Loucy (cell line): ENCODE measurements at regions not wholly inside any gene's neighbourhood (a gene's known extent, or its start where the extent isn't known, plus 50 kb on each side); places are given as distances from the start of the nearest gene placed in this dataset.

Source experiments
- H2AFZ ChIP-seq: fragments of 200-600 bp; sonication (generic); 2 replicates; pipeline ENCODE4 v1.6.0; 2016; ENCODE audit warnings: antibody characterized with exemption, mild to moderate bottlenecking, low read length, moderate library complexity
- H3F3A ChIP-seq: fragments of 200-600 bp; 2 replicates; pipeline ENCODE4 v1.6.0; 2016; ENCODE audit warnings: antibody characterized with exemption, low read depth, mild to moderate bottlenecking
- H3K27me3 ChIP-seq: fragments of 200-600 bp; sonication (generic); 2 replicates; pipeline ENCODE4 v1.6.1; 2014; ENCODE audit warnings: low read length, mild to moderate bottlenecking; ENCODE audit not compliant: insufficient read depth, poor library complexity, severe bottlenecking
- H3K36me3 ChIP-seq: fragments of 200-600 bp; sonication (generic); 2 replicates; pipeline ENCODE4 v1.6.1; 2016; ENCODE audit warnings: low read length; ENCODE audit not compliant: insufficient read depth
- H3K4me1 ChIP-seq: fragments of 200-600 bp; sonication (generic); 2 replicates; pipeline ENCODE4 v1.5.1; 2014; ENCODE audit warnings: low read length, mild to moderate bottlenecking; ENCODE audit not compliant: insufficient read depth, poor library complexity, severe bottlenecking
- H3K4me2 ChIP-seq: fragments of 200-600 bp; sonication (generic); 2 replicates; pipeline ENCODE4 v1.6.0; 2014; ENCODE audit warnings: antibody characterized with exemption, low read length, low read depth, mild to moderate bottlenecking; ENCODE audit not compliant: poor library complexity, severe bottlenecking
- H3K4me3 ChIP-seq: fragments of 200-600 bp; sonication (generic); 2 replicates; pipeline ENCODE4 v1.5.1; 2014; ENCODE audit warnings: low read length, mild to moderate bottlenecking, mixed read lengths; ENCODE audit not compliant: poor library complexity, severe bottlenecking
- H3K79me2 ChIP-seq: fragments of 200-600 bp; sonication (generic); 2 replicates; pipeline ENCODE4 v1.6.1; 2014; ENCODE audit warnings: low read length; ENCODE audit not compliant: insufficient read depth
- H3K9ac ChIP-seq: fragments of 200-600 bp; sonication (generic); 2 replicates; pipeline ENCODE4 v1.6.0; 2014; ENCODE audit warnings: mild to moderate bottlenecking, low read depth, low read length, moderate library complexity; ENCODE audit not compliant: poor library complexity, severe bottlenecking
- H3K9me2 ChIP-seq: fragments of 200-600 bp; sonication (generic); replicated peaks from 2 replicates; pipeline ENCODE4 v1.6.1; 2016; ENCODE audit warnings: low read depth, low read length, mixed read lengths
- H3K9me3 ChIP-seq: fragments of 200-600 bp; sonication (generic); 2 replicates; pipeline ENCODE4 v1.6.1; 2014; ENCODE audit warnings: mild to moderate bottlenecking, antibody characterized with exemption, low read length, low read depth; ENCODE audit not compliant: insufficient read depth
- H4K20me1 ChIP-seq: fragments of 200-600 bp; sonication (generic); 2 replicates; pipeline ENCODE4 v1.6.0; 2014; ENCODE audit warnings: antibody characterized with exemption, low read length, mild to moderate bottlenecking; ENCODE audit not compliant: insufficient read depth, poor library complexity, severe bottlenecking
- CTCF ChIP-seq: fragments of 200-600 bp; sonication (generic); conservative IDR thresholded peaks from 2 replicates; pipeline ENCODE4 v1.5.1; 2014; ENCODE audit warnings: mild to moderate bottlenecking, antibody characterized with exemption, low read length
- EZH2phosphoT487 ChIP-seq: fragments of 200-600 bp; IDR thresholded peaks from 2 replicates; pipeline ENCODE4 v1.6.1; 2018; ENCODE audit warnings: antibody characterized with exemption, mild to moderate bottlenecking, moderate library complexity, borderline replicate concordance

- H3K79me2 ChIP-seq: no peaks in the 10 kb centered on the region
- H4K20me1 ChIP-seq: no peaks in the 10 kb centered on the region
- H3K36me3 ChIP-seq: no peaks in the 10 kb centered on the region
- no peak overlapping the region for H3K9ac ChIP-seq
- H3F3A ChIP-seq: no peaks in the 10 kb centered on the region
- H3K27me3 ChIP-seq: no peaks in the 10 kb centered on the region
- H3K9me3 ChIP-seq: no peaks in the 10 kb centered on the region
- H3K4me3 ChIP-seq: no peak overlapping the region
- H3K9me2 ChIP-seq: no peaks in the 10 kb centered on the region
- TF ChIP-seq EZH2phosphoT487 (no peak), CTCF (no peak)
- H3K4me1 ChIP-seq: no peaks in the 10 kb centered on the region
- H2AFZ ChIP-seq: no peak overlapping the region
- no peak overlapping the region for H3K4me2 ChIP-seq
These were observed 277.5 kb downstream of the KCNS3 start for GRCh38 chr2:18156002-18156401.

GRCh38 chr2:18154812-18155211, 276.3 kb downstream of the KCNS3 start:
- no peaks in the 10 kb centered on the region for H3F3A ChIP-seq
- H3K4me1 ChIP-seq: no peaks in the 10 kb centered on the region
- H3K36me3 ChIP-seq: no peaks in the 10 kb centered on the region
- no peaks in the 10 kb centered on the region for H3K9me3 ChIP-seq
- no peak overlapping the region for H3K9ac ChIP-seq
- H3K4me2 ChIP-seq: no peak overlapping the region
- no peaks in the 10 kb centered on the region for H4K20me1 ChIP-seq
- no peaks in the 10 kb centered on the region for H3K27me3 ChIP-seq
- no peak overlapping the region for H2AFZ ChIP-seq
- no peaks in the 10 kb centered on the region for H3K79me2 ChIP-seq
- H3K9me2 ChIP-seq: no peaks in the 10 kb centered on the region
- no peak overlapping the region for H3K4me3 ChIP-seq
- TF ChIP-seq CTCF: no peak
- TF ChIP-seq EZH2phosphoT487: no peak

GRCh38 chr2:18154259-18154658, 275.8 kb downstream of the KCNS3 start:
- Histone ChIP-seq H4K20me1 (no peaks in the 10 kb centered on the region), H3F3A (no peaks in the 10 kb centered on the region), H3K36me3 (no peaks in the 10 kb centered on the region)

More at GRCh38 chr2:18154259-18154658, 275.8 kb downstream of the KCNS3 start:
- no peaks in the 10 kb centered on the region for H3K9me2 ChIP-seq
- H3K9me3 ChIP-seq: no peaks in the 10 kb centered on the region
- H3K79me2 ChIP-seq: no peaks in the 10 kb centered on the region
- TF ChIP-seq CTCF: no peak
- no peak overlapping the region for H3K4me3 ChIP-seq
- H3K4me1 ChIP-seq: no peaks in the 10 kb centered on the region
- no peak overlapping the region for H3K9ac ChIP-seq
- no peaks in the 10 kb centered on the region for H3K27me3 ChIP-seq
- no peak overlapping the region for H2AFZ ChIP-seq
- H3K4me2 ChIP-seq: no peak overlapping the region
